Upper lobe of left lung (tissue), 6 donors: ENCODE measurements at regions not wholly inside any gene's neighbourhood (a gene's known extent, or its start where the extent isn't known, plus 50 kb on each side); places are given as distances from the start of the nearest gene placed in this dataset.

Source experiments
- ATAC-seq, 2 donors: fragments of 200-7000 bp; cut with Tn5 transposase; one replicate each; pipeline ENCODE4 v1.9.1; 2022; ENCODE audit warnings: mild to moderate bottlenecking in 2 of 2, moderate library complexity in 2 of 2; ENCODE audit not compliant: low FRiP score in 2 of 2
- DNase-seq, 2 donors: peaks; one replicate each; pipeline ENCODE4 v3.0.0-alpha.2; 2019 to 2020
- H3K27ac ChIP-seq, 4 donors: fragments of 200-600 bp; sonication (generic); one replicate each; pipeline ENCODE4 v1.5.1; 2016 to 2019
- H3K27me3 ChIP-seq, 4 donors: fragments of 200-600 bp; sonication (generic); one replicate each; pipeline ENCODE4 v1.5.1; 2017 to 2019
- H3K36me3 ChIP-seq, 4 donors: fragments of 200-600 bp; sonication (generic); one replicate each; pipeline ENCODE4 v1.5.1; 2016 to 2019
- H3K4me1 ChIP-seq, 4 donors: fragments of 200-600 bp; sonication (generic); one replicate each; pipeline ENCODE4 v1.5.1; 2018 to 2019
- H3K4me3 ChIP-seq, 4 donors: fragments of 200-600 bp; sonication (generic); one replicate each; pipeline ENCODE4 v1.5.1; 2017 to 2019; ENCODE audit warnings: mild to moderate bottlenecking in 2 of 4, moderate library complexity in 1 of 4
- H3K9me3 ChIP-seq, 4 donors: fragments of 200-600 bp; sonication (generic); one replicate each; pipeline ENCODE4 v1.5.1; 2018 to 2019
- CTCF ChIP-seq, 6 experiments: fragments of 450-650 bp in 4 of 6; fragments of 200-600 bp in 2 of 6; sonication (generic) in 2 of 6; IDR thresholded peaks; one replicate each; pipeline ENCODE4 v1.5.1; 2016 to 2019; ENCODE audit warnings: antibody characterized with exemption in 6 of 6
- EP300 ChIP-seq, 4 donors: sonication (generic); formaldehyde crosslinking; IDR thresholded peaks; one replicate each; pipeline ENCODE4 v1.5.1; 2017; ENCODE audit warnings: antibody characterized with exemption in 4 of 4, control low read depth in 2 of 4
- POLR2A ChIP-seq, 4 donors: fragments of 450-650 bp; IDR thresholded peaks; one replicate each; pipeline ENCODE4 v1.5.1; 2016 to 2017; ENCODE audit warnings: antibody characterized with exemption in 4 of 4, mild to moderate bottlenecking in 2 of 4
- POLR2AphosphoS5 ChIP-seq, 2 donors: sonication (generic); formaldehyde crosslinking; IDR thresholded peaks; one replicate each; pipeline ENCODE4 v1.5.1; 2017; ENCODE audit warnings: antibody characterized with exemption in 2 of 2
- WGBS, 2 donors: methylation state at CpG; one replicate each; pipeline ENCODE4 v1.1.5; 2017 to 2018; 5-methylcytosine and 5-hydroxymethylcytosine counted together
- donor health status: DM: no; HTN: no; CAD: no; lungs with moderate emphysema.
- donor health status: DM: no; HTN: yes; CAD: no; lungs with severe emphysema.

- Histone ChIP-seq H3K27me3 (no peaks in the 10 kb centered on the region), H3K36me3 (no peaks in the 10 kb centered on the region), H3K4me1 (no peaks in the 10 kb centered on the region), H3K4me3 (no peak overlapping the region), H3K27ac (no peak overlapping the region), H3K9me3 (no peaks in the 10 kb centered on the region)
- DNase-seq, result no peak
- TF ChIP-seq EP300 (IDR thresholded peaks at IDR 0.05) (no peak), POLR2AphosphoS5 (IDR thresholded peaks at IDR 0.05) (no peak), POLR2A (IDR thresholded peaks at IDR 0.05) (no peak), CTCF (IDR thresholded peaks at IDR 0.05) (no peak)
- WGBS, 2 donors, result 37 to 49% methylated on average over 2 of the region's 2 CpGs
- ATAC-seq, result no peak
Observed at GRCh38 chr2:145984580-145984979, 1464.7 kb upstream of the ZEB2 start.

GRCh38 chr2:145980318-145980717 is 1460.4 kb upstream of the ZEB2 start:
- no peak overlapping the region for H3K4me3 ChIP-seq
- no peaks in the 10 kb centered on the region for H3K4me1 ChIP-seq
- 87 to 90% methylated on average over 2 of the region's 2 CpGs for WGBS, 2 donors
- no peak for TF ChIP-seq CTCF (IDR thresholded peaks at IDR 0.05)
- no peak for TF ChIP-seq POLR2AphosphoS5 (IDR thresholded peaks at IDR 0.05)
- TF ChIP-seq POLR2A (IDR thresholded peaks at IDR 0.05), result no peak
- TF ChIP-seq EP300 (IDR thresholded peaks at IDR 0.05), result no peak
- H3K27ac ChIP-seq, result no peak overlapping the region
- no peaks in the 10 kb centered on the region for H3K36me3 ChIP-seq
- no peaks in the 10 kb centered on the region for H3K9me3 ChIP-seq
- DNase-seq (no peak), ATAC-seq (no peak)
- H3K27me3 ChIP-seq, result no peaks in the 10 kb centered on the region

GRCh38 chr2:145975406-145975805 is 1455.5 kb upstream of the ZEB2 start:
- ATAC-seq, result no peak
- H3K4me3 ChIP-seq, result no peak overlapping the region
- 51 to 52% methylated on average over 3 of the region's 3 CpGs for WGBS, 2 donors

GRCh38 chr2:145961846-145962245 is 1441.9 kb upstream of the ZEB2 start:
- TF ChIP-seq EP300 (IDR thresholded peaks at IDR 0.05) (no peak), POLR2AphosphoS5 (IDR thresholded peaks at IDR 0.05) (no peak), CTCF (IDR thresholded peaks at IDR 0.05) (no peak), POLR2A (IDR thresholded peaks at IDR 0.05) (no peak)
- H3K4me1 ChIP-seq, result no peaks in the 10 kb centered on the region
- H3K36me3 ChIP-seq, result no peaks in the 10 kb centered on the region
- DNase-seq (no peak), ATAC-seq (no peak)
- 81 to 85% methylated on average over 1 of the region's 1 CpG for WGBS, 2 donors
- peaks cover 0 to 8% (median 4%) of the 10 kb centered on the region in 4 donors for H3K9me3 ChIP-seq
- no peak overlapping the region for H3K27ac ChIP-seq
- no peaks in the 10 kb centered on the region for H3K27me3 ChIP-seq
- H3K4me3 ChIP-seq, result no peak overlapping the region

More at GRCh38 chr2:145975406-145975805, 1455.5 kb upstream of the ZEB2 start:
- Histone ChIP-seq H3K27me3 (no peaks in the 10 kb centered on the region), H3K27ac (no peak overlapping the region), H3K36me3 (no peaks in the 10 kb centered on the region), H3K4me1 (no peaks in the 10 kb centered on the region), H3K9me3 (no peaks in the 10 kb centered on the region)
- DNase-seq, result no peak
- TF ChIP-seq POLR2AphosphoS5 (IDR thresholded peaks at IDR 0.05) (no peak), CTCF (IDR thresholded peaks at IDR 0.05) (no peak), POLR2A (IDR thresholded peaks at IDR 0.05) (no peak), EP300 (IDR thresholded peaks at IDR 0.05) (no peak)

GRCh38 chr2:145960479-145961163 is 1440.7 kb upstream of the ZEB2 start:
- TF ChIP-seq POLR2AphosphoS5 (IDR thresholded peaks at IDR 0.05) (no peak), CTCF (IDR thresholded peaks at IDR 0.05) (no peak), POLR2A (IDR thresholded peaks at IDR 0.05) (no peak), EP300 (IDR thresholded peaks at IDR 0.05) (no peak)
- no peaks in the 10 kb centered on the region for H3K27me3 ChIP-seq
- peak in 1 of 2 donors; percentile 30 for ATAC-seq
- WGBS, 2 donors, result 95 to 96% methylated on average over 14 to 19 of the region's 23 CpGs
- H3K4me1 ChIP-seq, result no peaks in the 10 kb centered on the region
- peak in 1 of 2 donors; percentile 70 for DNase-seq
- H3K36me3 ChIP-seq, result no peaks in the 10 kb centered on the region
- no peak overlapping the region for H3K4me3 ChIP-seq
- H3K9me3 ChIP-seq, result peaks cover 0 to 8% (median 4%) of the 10 kb centered on the region in 4 donors
- H3K27ac ChIP-seq, result no peak overlapping the region
